K562 (cell line): ENCODE measurements at regions not wholly inside any gene's neighbourhood (a gene's known extent, or its start where the extent isn't known, plus 50 kb on each side); places are given as distances from the start of the nearest gene placed in this dataset.

Experiments used
- ATAC-seq: fragments of 200-7000 bp; cut with Tn5 transposase; 3 replicates; pipeline ENCODE4 v1.9.1; 2020; ENCODE audit warnings: moderate library complexity
- BruUV-seq: library from RNA; stranded (reverse); fragments of 400-500 nt; replicated peaks from 2 replicates; lab custom pipeline; 2021; lab: Mats Ljungman, UMichigan
- CTCF ChIA-PET: fragments of 300-600 bp; formaldehyde crosslinking; extraction: SDS; loops from one replicate; lab custom pipeline; 2021; ENCODE audit warnings: low intra/inter-chr PET ratio; lab: Yijun Ruan, JAX
- POLR2A ChIA-PET: fragments of 300-600, 350-650 bp; sonication (Branson Sonifier 250); formaldehyde crosslinking; extraction: SDS; loops from one replicate; lab custom pipeline; 2021; ENCODE audit warnings: antibody characterized with exemption, inconsistent platforms; lab: Yijun Ruan, JAX
- DNase-seq, 4 experiments: peaks; one replicate each; pipeline versions ENCODE4 v3.0.0 to v3.0.0-alpha.2; 2011 to 2018; ENCODE audit warnings: low spot score in 3 of 4, mixed read lengths in 3 of 4; ENCODE audit errors: extremely low read depth in 1 of 4
- FAIRE-seq: peaks from 2 replicates; lab custom pipeline; 2011; peaks lifted over from hg19 to GRCh38; lab: Jason Lieb, UNC
- H2AFZ ChIP-seq: 2 replicates; pipeline ENCODE4 v1.6.0; 2011; ENCODE audit warnings: low read depth, low read length, control low read depth, inconsistent platforms
- H3K27ac ChIP-seq: fragments of 200-600 bp; 3 replicates; pipeline ENCODE4 v1.8.0; 2011; ENCODE audit warnings: low read depth, mild to moderate bottlenecking, control low read depth, inconsistent platforms, low read length, moderate library complexity, mixed read lengths; ENCODE audit errors: extremely low read depth
- H3K27me3 ChIP-seq, 2 experiments: fragments of 300-600 bp in 1 of 2; 2 replicates in 1 of 2; 3 replicates in 1 of 2; pipeline versions ENCODE4 v1.6.0 to v1.8.0; 2011; ENCODE audit warnings: inconsistent platforms in 2 of 2, low read length in 2 of 2, mild to moderate bottlenecking in 1 of 2, mixed read lengths in 1 of 2, moderate library complexity in 1 of 2; ENCODE audit not compliant: control insufficient read depth in 2 of 2, insufficient read depth in 2 of 2
- H3K36me3 ChIP-seq: fragments of 300-600 bp; 3 replicates; pipeline ENCODE4 v1.8.0; 2011; ENCODE audit warnings: mild to moderate bottlenecking, low read length, inconsistent platforms; ENCODE audit not compliant: control insufficient read depth, insufficient read depth
- H3K4me1 ChIP-seq, 2 experiments: fragments of 200-600 bp in 1 of 2; replicated peaks in 1 of 2; 2 replicates in 1 of 2; 3 replicates in 1 of 2; pipeline versions ENCODE4 v1.5.1 to v1.8.0; 2011; ENCODE audit warnings: inconsistent platforms in 2 of 2, low read length in 2 of 2, mild to moderate bottlenecking in 1 of 2, mixed read lengths in 1 of 2, moderate library complexity in 1 of 2; ENCODE audit not compliant: control insufficient read depth in 2 of 2, insufficient read depth in 2 of 2
- H3K4me2 ChIP-seq: 2 replicates; pipeline ENCODE4 v1.6.1; 2011; ENCODE audit warnings: low read length, control low read depth, inconsistent platforms, mixed read lengths; ENCODE audit not compliant: insufficient read depth
- H3K4me3 ChIP-seq: fragments of 200-600 bp; sonication (generic), shearing (Covaris generic); 2 replicates; pipeline ENCODE4 v1.5.1; 2016; ENCODE audit warnings: control low read depth, inconsistent platforms
- H3K79me2 ChIP-seq: fragments of 200-600 bp; 3 replicates; pipeline ENCODE4 v1.8.0; 2011; ENCODE audit warnings: low read length, inconsistent platforms; ENCODE audit not compliant: control insufficient read depth, insufficient read depth
- H3K9ac ChIP-seq, 2 experiments: 2 replicates each; pipeline versions ENCODE4 v1.6.0 to v1.6.1; 2011; ENCODE audit warnings: low read depth in 2 of 2, low read length in 2 of 2, control low read depth in 1 of 2, inconsistent platforms in 1 of 2, mild to moderate bottlenecking in 1 of 2, mixed read lengths in 1 of 2; ENCODE audit not compliant: insufficient read depth in 1 of 2
- H3K9me1 ChIP-seq: one replicate; pipeline ENCODE4 v1.6.0; 2011; ENCODE audit warnings: inconsistent platforms, mild to moderate bottlenecking, low read length, moderate library complexity; ENCODE audit not compliant: control insufficient read depth, insufficient read depth
- H3K9me3 ChIP-seq: replicated peaks from 2 replicates; pipeline ENCODE4 v1.5.1; 2011; ENCODE audit warnings: low read depth, low read length, inconsistent platforms; ENCODE audit not compliant: control insufficient read depth, insufficient read depth
- H4K20me1 ChIP-seq: replicated peaks from 2 replicates; pipeline ENCODE4 v1.6.1; 2011; ENCODE audit warnings: low read length, inconsistent platforms, mixed read lengths; ENCODE audit not compliant: control insufficient read depth, insufficient read depth
- ATF3 ChIP-seq, 2 experiments: fragments of 450-650 bp in 1 of 2; sonication (generic) in 1 of 2; formaldehyde crosslinking in 1 of 2; IDR thresholded peaks in 1 of 2; conservative IDR thresholded peaks in 1 of 2; 2 replicates each; pipeline versions ENCODE4 v1.6.1 to v1.8.1; 2016 to 2023; ENCODE audit warnings: mild to moderate bottlenecking in 2 of 2, moderate library complexity in 2 of 2, inconsistent platforms in 1 of 2, missing genetic modification reagents in 1 of 2
- CREM ChIP-seq: IDR thresholded peaks from 2 replicates; pipeline ENCODE4 v1.6.1; 2014; ENCODE audit warnings: antibody characterized with exemption, low read depth
- EP400 ChIP-seq: fragments of 450-650 bp; IDR thresholded peaks from 2 replicates; pipeline ENCODE4 v1.6.1; 2017; ENCODE audit warnings: antibody characterized with exemption, mild to moderate bottlenecking, moderate library complexity
- HOXB6 ChIP-seq: fragments of 250-450 bp; sonication (Bioruptor Pico); IDR thresholded peaks from 2 replicates; pipeline ENCODE4 v1.5.1; 2022; ENCODE audit warnings: mild to moderate bottlenecking, borderline replicate concordance
- ILK ChIP-seq: fragments of 450-650 bp; IDR thresholded peaks from 2 replicates; pipeline ENCODE4 v1.6.1; 2016; ENCODE audit warnings: missing genetic modification characterization, low read depth, mild to moderate bottlenecking, missing compliant biosample characterization, moderate library complexity, borderline replicate concordance
- IRF2 ChIP-seq: sonication (generic); formaldehyde crosslinking; IDR thresholded peaks from 2 replicates; pipeline ENCODE4 v1.8.1; 2022; ENCODE audit warnings: mild to moderate bottlenecking, missing genetic modification reagents
- KLF13 ChIP-seq: fragments of 450-650 bp; IDR thresholded peaks from 2 replicates; pipeline ENCODE4 v1.6.1; 2016; ENCODE audit warnings: missing genetic modification characterization, low read depth, mild to moderate bottlenecking, missing compliant biosample characterization, moderate library complexity, borderline replicate concordance
- NCOA4 ChIP-seq: fragments of 450-650 bp; IDR thresholded peaks from 2 replicates; pipeline ENCODE4 v1.6.1; 2018; ENCODE audit warnings: mild to moderate bottlenecking; ENCODE audit not compliant: partially characterized antibody
- SAP30 ChIP-seq: fragments of 200-600 bp; sonication (generic); IDR thresholded peaks from 2 replicates; pipeline ENCODE4 v1.6.1; 2012; ENCODE audit warnings: borderline replicate concordance, low read depth, mild to moderate bottlenecking, moderate library complexity, low read length, control low read depth, inconsistent platforms; ENCODE audit not compliant: insufficient read depth, poor library complexity, severe bottlenecking
- TCF7L2 ChIP-seq: fragments of 150-350 bp; IDR thresholded peaks from 2 replicates; pipeline ENCODE4 v1.6.1; 2016; ENCODE audit warnings: low read depth, mild to moderate bottlenecking, low read length, moderate library complexity
- ZNF124 ChIP-seq: sonication (generic); formaldehyde crosslinking; IDR thresholded peaks from 2 replicates; pipeline ENCODE4 v1.8.1; 2022; ENCODE audit warnings: missing genetic modification reagents
- WGBS: fragments of 100-300 bp; shearing (Covaris generic); methylation state at CpG from one replicate; pipeline ENCODE4 v1.1.6; 2016; ENCODE audit warnings: low coverage, mixed read lengths; ENCODE audit not compliant: insufficient coverage; ENCODE audit errors: missing lambda C conversion rate; 5-methylcytosine and 5-hydroxymethylcytosine counted together
- in situ Hi-C: fragments of 300-500 bp; cut with MboI; formaldehyde crosslinking; loops from 4 replicates; pipeline ENCODE4 v1.15.0; 2018; ENCODE audit warnings: inconsistent platforms, mixed read lengths
- intact Hi-C: fragments of 100-400 bp; cut with micrococcal nuclease; formaldehyde crosslinking; loops from 2 replicates; pipeline ENCODE4 v1.14.2; 2022

- no peak for DNase-seq
- no peaks in the 10 kb centered on the region for H3K36me3 ChIP-seq
- 0% methylated on average over 3 of the region's 3 CpGs for WGBS
- no peak for ATAC-seq
- BruUV-seq: no TSS peak
- ChIA-PET CTCF (no interaction called here), POLR2A (no interaction called here)
- H3K4me3 ChIP-seq: no peak overlapping the region
- no peaks in the 10 kb centered on the region for H3K9me3 ChIP-seq
- no peaks in the 10 kb centered on the region for H3K27me3 ChIP-seq
- no peaks in the 10 kb centered on the region for H3K9me1 ChIP-seq
- no peak overlapping the region for H3K9ac ChIP-seq
- H4K20me1 ChIP-seq: no peaks in the 10 kb centered on the region
- intact Hi-C loops: no loop called here
- no peak overlapping the region for H2AFZ ChIP-seq
- H3K79me2 ChIP-seq: no peaks in the 10 kb centered on the region
- no peaks in the 10 kb centered on the region for H3K4me1 ChIP-seq
- H3K4me2 ChIP-seq: no peak overlapping the region
- no peak for FAIRE-seq
- TF ChIP-seq IRF2: no peak
- no peak for TF ChIP-seq ZNF124
- no peak for TF ChIP-seq EP400
- TF ChIP-seq ATF3 (IDR thresholded peaks at IDR 0.05): no peak; the same call in 1 of the 2 replicates
- TF ChIP-seq ATF3 (CRISPR knock-in tag; conservative IDR thresholded peaks at IDR 0.05): no peak
- TF ChIP-seq TCF7L2: no peak
- TF ChIP-seq SAP30: no peak
- no peak for TF ChIP-seq CREM
- TF ChIP-seq NCOA4: no peak
- no peak for TF ChIP-seq KLF13 (tag)
- no peak for TF ChIP-seq HOXB6 (CRISPR knock-in tag)
- TF ChIP-seq ILK (tag): no peak
- TF ChIP-seq, all 486 proteins: peak for 0
- no peak overlapping the region for H3K27ac ChIP-seq
- in situ Hi-C loops: no loop called here
Measured at GRCh38 chr3:56879436-56880215, 77.9 kb upstream of the ARHGEF3 start.
